CD4-positive, alpha-beta T cell treated with Interleukin-15 for 4 hours (primary cell): ENCODE measurements at regions not wholly inside any gene's neighbourhood (a gene's known extent, or its start where the extent isn't known, plus 50 kb on each side); places are given as distances from the start of the nearest gene placed in this dataset.

Experiments
- DNase-seq: peaks from one replicate; pipeline ENCODE4 v3.0.0-alpha.2; 2020; ENCODE audit warnings: low spot score

- no peak for DNase-seq
These were observed 344.9 kb downstream of the BRD1 start for GRCh38 chr22:49482811-49483210.

GRCh38 chr22:49481659-49482399 lies 345.8 kb downstream of the BRD1 start:
- DNase-seq: no peak

- DNase-seq: no peak
These were observed 346.6 kb downstream of the BRD1 start for GRCh38 chr22:49480896-49481658.

- no peak for DNase-seq
These were observed 347.3 kb downstream of the BRD1 start for GRCh38 chr22:49480331-49480730.

- DNase-seq: no peak
These were observed 348.1 kb downstream of the BRD1 start for GRCh38 chr22:49479566-49479965.

- DNase-seq: no peak
These were observed 350.8 kb downstream of the BRD1 start for GRCh38 chr22:49476800-49477400.

GRCh38 chr22:49476176-49476575 lies 351.5 kb downstream of the BRD1 start:
- DNase-seq: no peak

GRCh38 chr22:49475253-49475652 lies 352.4 kb downstream of the BRD1 start:
- DNase-seq: no peak

GRCh38 chr22:49473286-49473685 lies 354.4 kb downstream of the BRD1 start:
- DNase-seq: no peak

- no peak for DNase-seq
These were observed 356.8 kb downstream of the BRD1 start for GRCh38 chr22:49470741-49471503.

GRCh38 chr22:49469896-49470740 lies 357.6 kb downstream of the BRD1 start:
- DNase-seq: no peak

GRCh38 chr22:49468487-49469198 lies 359.0 kb downstream of the BRD1 start:
- no peak for DNase-seq

- no peak for DNase-seq
These were observed 360.6 kb downstream of the BRD1 start for GRCh38 chr22:49466878-49467595.

- DNase-seq: no peak
These were observed 363.6 kb downstream of the BRD1 start for GRCh38 chr22:49464037-49464436.

GRCh38 chr22:49462795-49463194 lies 364.9 kb downstream of the BRD1 start:
- DNase-seq: no peak

GRCh38 chr22:49462291-49462690 lies 365.4 kb downstream of the BRD1 start:
- DNase-seq: no peak

- no peak for DNase-seq
These were observed 366.0 kb downstream of the BRD1 start for GRCh38 chr22:49461674-49462073.

GRCh38 chr22:49460592-49461281 lies 366.9 kb downstream of the BRD1 start:
- DNase-seq: no peak

- no peak for DNase-seq
These were observed 367.6 kb downstream of the BRD1 start for GRCh38 chr22:49460091-49460490.

- DNase-seq: no peak
These were observed 369.0 kb downstream of the BRD1 start for GRCh38 chr22:49458708-49459099.
